ENCODE measurements at regions not wholly inside any gene's neighbourhood (a gene's known extent, or its start where the extent isn't known, plus 50 kb on each side); places are given as distances from the start of the nearest gene placed in this dataset.

DNA sequence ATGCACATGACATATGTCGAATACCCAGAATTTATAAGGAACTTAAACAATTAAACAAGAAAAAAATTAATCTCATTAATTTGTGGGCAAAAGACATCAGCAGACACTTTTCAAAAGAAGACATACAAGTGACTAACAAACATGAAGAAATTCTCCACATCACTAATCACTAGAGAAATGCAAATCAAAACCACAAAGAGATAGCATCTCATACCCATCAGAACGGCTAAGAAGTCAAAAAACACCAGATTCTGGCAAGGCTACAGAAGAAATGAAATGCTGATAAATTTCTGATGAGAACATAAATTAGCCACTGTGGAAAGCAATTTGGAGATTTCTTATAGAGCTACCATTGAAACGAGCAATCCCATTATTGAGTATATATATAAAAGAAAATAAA is 210.6 kb upstream of the LUZP2 start:
- no peak overlapping the region for H3K4me3 ChIP-seq (ENCODE audit: control insufficient read depth, low read depth, low read length)
- TF ChIP-seq, protein P1, sequence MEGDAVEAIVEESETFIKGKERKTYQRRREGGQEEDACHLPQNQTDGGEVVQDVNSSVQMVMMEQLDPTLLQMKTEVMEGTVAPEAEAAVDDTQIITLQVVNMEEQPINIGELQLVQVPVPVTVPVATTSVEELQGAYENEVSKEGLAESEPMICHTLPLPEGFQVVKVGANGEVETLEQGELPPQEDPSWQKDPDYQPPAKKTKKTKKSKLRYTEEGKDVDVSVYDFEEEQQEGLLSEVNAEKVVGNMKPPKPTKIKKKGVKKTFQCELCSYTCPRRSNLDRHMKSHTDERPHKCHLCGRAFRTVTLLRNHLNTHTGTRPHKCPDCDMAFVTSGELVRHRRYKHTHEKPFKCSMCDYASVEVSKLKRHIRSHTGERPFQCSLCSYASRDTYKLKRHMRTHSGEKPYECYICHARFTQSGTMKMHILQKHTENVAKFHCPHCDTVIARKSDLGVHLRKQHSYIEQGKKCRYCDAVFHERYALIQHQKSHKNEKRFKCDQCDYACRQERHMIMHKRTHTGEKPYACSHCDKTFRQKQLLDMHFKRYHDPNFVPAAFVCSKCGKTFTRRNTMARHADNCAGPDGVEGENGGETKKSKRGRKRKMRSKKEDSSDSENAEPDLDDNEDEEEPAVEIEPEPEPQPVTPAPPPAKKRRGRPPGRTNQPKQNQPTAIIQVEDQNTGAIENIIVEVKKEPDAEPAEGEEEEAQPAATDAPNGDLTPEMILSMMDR (IDR thresholded peaks at IDR 0.05; ENCODE audit: control insufficient read depth, insufficient read depth, low read depth, low read length, missing control alignments) = no peak
- no peak for DNase-seq (ENCODE audit: low read depth)

DNA sequence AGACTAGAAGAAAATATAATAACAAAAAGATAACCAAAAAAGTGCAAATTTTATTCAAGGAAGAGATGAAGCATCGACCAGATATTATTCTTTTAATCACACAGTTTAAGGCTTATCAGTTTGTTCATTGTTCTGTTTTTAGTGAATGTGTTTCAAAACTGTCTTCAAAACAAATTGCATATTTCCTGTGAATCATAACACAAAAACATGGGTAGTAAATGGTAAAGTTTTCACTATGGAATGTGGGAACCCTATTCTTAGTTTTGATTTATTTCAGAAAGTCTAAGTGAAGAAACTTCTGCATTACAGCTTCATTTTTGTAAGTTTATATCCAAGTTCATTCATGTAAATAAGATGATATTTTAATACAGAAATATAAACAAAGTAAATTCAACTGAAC is 207.6 kb upstream of the LUZP2 start:
- H3K4me3 ChIP-seq (ENCODE audit: control insufficient read depth, low read depth, low read length) = no peak overlapping the region
- TF ChIP-seq, protein P1 (IDR thresholded peaks at IDR 0.05; ENCODE audit: control insufficient read depth, insufficient read depth, low read depth, low read length, missing control alignments) = no peak
- no peak for DNase-seq (ENCODE audit: low read depth)

DNA sequence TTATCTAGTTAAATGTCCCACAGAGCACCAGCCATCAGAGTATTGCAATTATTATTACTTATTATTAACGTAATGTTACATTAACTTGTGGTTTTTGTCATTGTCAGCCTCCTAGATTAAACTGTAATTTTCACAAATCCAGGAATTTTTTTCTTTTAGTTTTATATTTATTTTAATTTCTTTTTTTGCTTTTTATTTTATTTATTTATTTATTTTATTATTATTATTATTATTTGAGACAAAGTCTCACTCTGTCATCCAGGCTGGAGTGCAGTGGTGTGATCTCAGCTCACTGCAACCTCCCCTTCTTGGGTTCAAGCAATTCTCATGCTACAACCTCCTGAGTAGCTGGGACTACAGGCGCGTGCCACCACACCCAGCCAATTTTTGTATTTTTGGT is 202.9 kb upstream of the LUZP2 start:
- no peak overlapping the region for H3K4me3 ChIP-seq (ENCODE audit: control insufficient read depth, low read depth, low read length)

DNA sequence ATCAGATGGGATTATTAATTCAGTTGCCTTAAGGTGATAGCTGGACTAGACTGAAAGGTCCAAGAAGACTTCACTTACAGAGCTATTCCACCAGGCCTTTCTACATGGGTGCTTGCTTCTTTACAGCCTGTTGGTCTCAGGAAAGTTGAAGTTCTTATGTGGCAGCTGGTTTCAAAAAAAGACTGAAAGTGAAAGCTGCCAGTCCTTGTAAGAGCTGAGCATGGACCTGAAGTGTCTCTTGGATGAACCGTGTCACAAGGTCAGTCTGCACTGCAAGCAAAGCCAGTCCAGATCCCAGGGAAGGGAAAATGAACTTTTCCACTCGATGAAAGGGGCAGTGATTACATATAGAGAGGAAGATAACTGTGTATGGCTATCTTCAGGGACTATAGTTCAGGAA is 201.5 kb upstream of the LUZP2 start:
- no peak for DNase-seq (ENCODE audit: low read depth)
- H3K4me3 ChIP-seq (ENCODE audit: control insufficient read depth, low read depth, low read length) = no peak overlapping the region
- TF ChIP-seq, protein P1 (IDR thresholded peaks at IDR 0.05; ENCODE audit: control insufficient read depth, insufficient read depth, low read depth, low read length, missing control alignments) = no peak

More for the DNA sequence above, 202.9 kb upstream of the LUZP2 start:
- DNase-seq (ENCODE audit: low read depth) = no peak
- TF ChIP-seq, protein P1 (IDR thresholded peaks at IDR 0.05; ENCODE audit: control insufficient read depth, insufficient read depth, low read depth, low read length, missing control alignments) = no peak

DNA sequence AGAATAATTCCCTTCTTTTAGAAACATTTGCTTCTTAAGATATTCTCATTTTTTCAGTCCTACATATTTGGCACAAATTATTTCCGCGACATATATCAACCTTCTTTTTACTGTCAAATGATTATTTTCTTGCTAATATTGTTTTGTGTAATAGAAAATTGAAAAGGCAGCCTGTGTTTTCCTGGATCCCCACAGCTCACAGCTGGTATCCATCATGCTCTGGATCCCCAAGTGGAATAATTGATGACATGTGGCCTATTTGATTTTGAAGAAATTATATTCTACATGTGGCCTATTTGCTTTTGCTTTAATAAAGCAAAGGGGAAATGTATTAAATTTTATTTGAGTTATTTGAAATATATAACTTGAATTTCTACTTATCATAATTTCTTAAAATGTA is 199.4 kb upstream of the LUZP2 start:
- TF ChIP-seq, protein P1 (IDR thresholded peaks at IDR 0.05; ENCODE audit: control insufficient read depth, insufficient read depth, low read depth, low read length, missing control alignments) = no peak
- no peak for DNase-seq (ENCODE audit: low read depth)
- H3K4me3 ChIP-seq (ENCODE audit: control insufficient read depth, low read depth, low read length) = no peak overlapping the region

DNA sequence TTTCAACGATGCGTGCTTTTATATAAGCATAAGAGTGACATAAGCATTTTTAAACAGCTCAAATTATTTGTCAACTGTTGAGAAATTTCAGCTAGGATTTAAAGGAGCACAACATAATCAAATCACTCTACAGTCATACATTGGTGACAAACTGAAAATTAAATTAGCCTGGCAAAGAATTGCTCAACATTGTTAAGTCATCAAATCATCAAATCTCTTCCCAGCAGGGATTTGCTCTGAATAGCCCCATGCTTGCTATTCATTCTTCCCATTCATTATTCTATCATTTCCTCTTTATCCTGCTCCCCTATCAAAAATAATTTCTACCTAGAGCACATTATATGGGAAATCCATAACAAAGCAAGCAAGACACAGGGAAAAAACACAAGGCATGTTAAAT is 198.7 kb upstream of the LUZP2 start:
- TF ChIP-seq, protein P1 (IDR thresholded peaks at IDR 0.05; ENCODE audit: control insufficient read depth, insufficient read depth, low read depth, low read length, missing control alignments) = no peak
- DNase-seq (ENCODE audit: low read depth) = no peak
- H3K4me3 ChIP-seq (ENCODE audit: control insufficient read depth, low read depth, low read length) = no peak overlapping the region

DNA sequence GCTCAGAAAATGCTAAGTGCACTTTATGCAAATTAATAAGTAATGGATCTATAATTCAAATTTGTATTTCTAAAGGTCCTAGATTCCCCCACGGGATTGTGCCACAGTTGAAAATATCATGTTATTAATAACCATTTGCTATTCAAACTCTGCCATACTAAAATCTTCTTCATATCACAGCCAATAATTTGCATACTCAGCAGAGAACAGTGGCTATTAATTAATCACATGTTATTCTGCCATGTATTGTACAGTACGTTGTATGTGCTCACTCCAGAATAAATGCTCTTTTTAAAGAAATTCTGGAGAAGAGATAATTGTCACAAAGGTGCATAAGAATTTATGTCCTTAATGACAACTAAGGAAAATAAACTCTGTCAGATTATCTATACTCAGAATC is 184.9 kb upstream of the LUZP2 start:
- no peak overlapping the region for H3K4me3 ChIP-seq (ENCODE audit: control insufficient read depth, low read depth, low read length)
- TF ChIP-seq, protein P1 (IDR thresholded peaks at IDR 0.05; ENCODE audit: control insufficient read depth, insufficient read depth, low read depth, low read length, missing control alignments) = no peak

More for the DNA sequence above, 184.9 kb upstream of the LUZP2 start:
- no peak for DNase-seq (ENCODE audit: low read depth)

Data from AG09309 (cell line).